Neural crest cell (in vitro differentiated cells): ENCODE measurements at regions not wholly inside any gene's neighbourhood (a gene's known extent, or its start where the extent isn't known, plus 50 kb on each side); places are given as distances from the start of the nearest gene placed in this dataset.

Source experiments
- DNase-seq: peaks from one replicate; pipeline ENCODE4 v3.0.0; 2021; ENCODE audit warnings: low read depth, mixed read lengths, low spot score
- H3K27ac Mint-ChIP-seq: one replicate; pipeline ENCODE4 v1.8.0; 2021; ENCODE audit warnings: mild to moderate bottlenecking, mixed read lengths; ENCODE audit not compliant: unreplicated experiment
- H3K27me3 Mint-ChIP-seq: 2 replicates; pipeline ENCODE4 v1.8.0; 2021; ENCODE audit warnings: low read depth, mild to moderate bottlenecking, mixed read lengths
- H3K36me3 Mint-ChIP-seq: 2 replicates; pipeline ENCODE4 v1.8.0; 2021; ENCODE audit warnings: low read depth, mild to moderate bottlenecking, mixed read lengths
- H3K4me1 Mint-ChIP-seq: 2 replicates; pipeline ENCODE4 v1.8.0; 2021; ENCODE audit warnings: mixed read lengths
- H3K4me3 Mint-ChIP-seq: one replicate; pipeline ENCODE4 v1.8.0; 2021; ENCODE audit warnings: mild to moderate bottlenecking, mixed read lengths
- H3K9me3 Mint-ChIP-seq: 2 replicates; pipeline ENCODE4 v1.8.0; 2021; ENCODE audit warnings: mixed read lengths
- TF ChIP-seq, protein P1 (sequence below): fragments of 200-600 bp; sonication (generic); conservative IDR thresholded peaks from 2 replicates; pipeline ENCODE4 v1.5.0; 2021; ENCODE audit warnings: antibody characterized with exemption, mild to moderate bottlenecking

DNA sequence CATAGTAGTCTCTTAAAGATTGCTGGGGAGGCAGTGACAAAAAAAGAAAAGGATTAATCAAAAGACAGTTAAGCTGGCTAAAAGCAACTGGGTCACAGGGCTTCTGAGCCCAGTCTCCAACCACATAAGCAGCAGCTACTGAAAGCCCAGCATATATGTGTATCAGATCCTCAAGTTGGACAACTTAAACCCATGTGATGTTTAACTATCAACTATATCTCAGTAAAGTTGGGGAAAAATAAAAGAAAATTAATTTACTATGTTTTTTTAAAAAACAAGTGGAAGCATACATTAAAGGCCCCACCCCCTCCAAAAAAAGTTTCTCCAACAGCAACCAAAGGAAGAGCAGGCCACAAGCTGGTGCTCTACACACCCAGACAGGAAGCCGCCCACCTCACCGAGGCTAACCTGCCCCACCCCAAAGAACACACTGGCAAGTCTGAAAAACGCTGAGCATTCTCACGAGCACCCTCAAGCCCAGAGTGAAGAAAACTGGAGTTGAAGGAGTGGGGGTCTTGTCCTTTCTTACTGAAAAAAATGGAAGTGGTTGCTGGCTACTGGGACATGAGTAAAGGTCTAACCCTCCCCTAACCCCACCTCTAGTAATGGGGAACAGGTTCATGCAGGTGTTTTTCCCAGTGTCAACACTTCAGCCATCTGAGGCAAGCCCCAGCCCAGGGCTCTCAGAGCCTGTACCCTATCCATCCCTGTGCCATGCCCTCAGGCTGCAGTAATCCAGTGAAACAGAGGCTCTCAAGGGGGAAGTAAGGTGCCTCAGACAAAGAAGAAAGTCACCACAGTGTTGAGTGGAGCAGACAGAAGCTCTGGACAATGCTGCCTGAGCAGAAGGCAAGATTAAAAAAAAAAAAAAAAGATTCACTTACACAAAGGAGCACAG is 106.3 kb downstream of the GYPC start:
- no peaks in the 10 kb centered on the region for H3K9me3 Mint-ChIP-seq
- no peak overlapping the region for H3K27ac Mint-ChIP-seq
- no peaks in the 10 kb centered on the region for H3K36me3 Mint-ChIP-seq
- no peak for DNase-seq
- H3K4me1 Mint-ChIP-seq = no peaks in the 10 kb centered on the region
- TF ChIP-seq, protein P1, sequence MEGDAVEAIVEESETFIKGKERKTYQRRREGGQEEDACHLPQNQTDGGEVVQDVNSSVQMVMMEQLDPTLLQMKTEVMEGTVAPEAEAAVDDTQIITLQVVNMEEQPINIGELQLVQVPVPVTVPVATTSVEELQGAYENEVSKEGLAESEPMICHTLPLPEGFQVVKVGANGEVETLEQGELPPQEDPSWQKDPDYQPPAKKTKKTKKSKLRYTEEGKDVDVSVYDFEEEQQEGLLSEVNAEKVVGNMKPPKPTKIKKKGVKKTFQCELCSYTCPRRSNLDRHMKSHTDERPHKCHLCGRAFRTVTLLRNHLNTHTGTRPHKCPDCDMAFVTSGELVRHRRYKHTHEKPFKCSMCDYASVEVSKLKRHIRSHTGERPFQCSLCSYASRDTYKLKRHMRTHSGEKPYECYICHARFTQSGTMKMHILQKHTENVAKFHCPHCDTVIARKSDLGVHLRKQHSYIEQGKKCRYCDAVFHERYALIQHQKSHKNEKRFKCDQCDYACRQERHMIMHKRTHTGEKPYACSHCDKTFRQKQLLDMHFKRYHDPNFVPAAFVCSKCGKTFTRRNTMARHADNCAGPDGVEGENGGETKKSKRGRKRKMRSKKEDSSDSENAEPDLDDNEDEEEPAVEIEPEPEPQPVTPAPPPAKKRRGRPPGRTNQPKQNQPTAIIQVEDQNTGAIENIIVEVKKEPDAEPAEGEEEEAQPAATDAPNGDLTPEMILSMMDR = no peak
- no peaks in the 10 kb centered on the region for H3K27me3 Mint-ChIP-seq
- H3K4me3 Mint-ChIP-seq = no peak overlapping the region

DNA sequence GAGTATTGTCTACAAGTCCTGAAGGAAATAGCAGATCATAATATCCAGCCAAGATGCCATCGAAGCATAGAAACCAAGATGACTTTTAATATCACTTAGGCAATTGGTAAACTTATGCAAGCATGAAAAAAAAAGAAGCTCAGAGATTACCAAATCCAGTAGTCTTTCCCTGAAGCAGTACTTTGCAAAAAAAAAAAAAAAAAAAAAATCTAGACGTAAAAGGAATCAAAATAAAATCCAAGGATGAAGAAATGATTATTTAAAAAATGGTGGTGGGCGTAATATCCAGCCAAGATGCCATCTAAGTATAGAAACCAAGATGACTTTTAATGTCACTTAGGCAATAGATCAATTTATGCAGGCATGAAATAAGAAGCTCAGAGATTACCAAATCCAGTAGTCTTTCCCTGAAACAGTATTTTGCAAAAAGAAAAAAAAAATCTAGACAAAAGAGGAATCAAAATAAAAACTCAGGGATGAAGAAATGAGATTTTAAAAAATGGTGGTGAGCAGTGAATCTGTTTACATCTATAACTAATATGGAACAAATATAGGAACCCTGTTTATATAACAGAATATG is 108.8 kb downstream of the GYPC start:
- Mint-ChIP-seq H3K4me3 (no peak overlapping the region), H3K27me3 (no peaks in the 10 kb centered on the region), H3K36me3 (no peaks in the 10 kb centered on the region), H3K27ac (no peak overlapping the region), H3K4me1 (no peaks in the 10 kb centered on the region), H3K9me3 (peaks cover 3% of the 10 kb centered on the region)
- DNase-seq = no peak
- TF ChIP-seq, protein P1 = no peak

DNA sequence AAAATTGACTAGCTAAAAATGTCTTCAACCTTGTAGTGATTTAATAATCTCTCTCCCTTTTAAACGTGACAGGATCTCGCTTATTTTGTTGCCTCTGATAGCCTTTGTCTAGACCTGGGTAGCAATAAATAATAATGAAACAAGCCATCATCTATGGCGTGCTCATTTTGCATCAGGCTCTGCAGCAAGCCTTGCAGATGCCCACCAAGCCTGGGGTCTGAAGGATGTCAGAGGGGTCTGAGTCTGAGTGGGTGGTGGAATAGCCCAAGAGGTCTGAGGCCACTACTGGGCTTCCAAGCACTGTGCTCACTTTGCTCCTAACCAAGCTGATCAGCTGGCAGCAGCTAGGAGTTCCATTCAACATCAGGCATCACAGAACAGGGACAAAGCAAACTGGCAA is 109.4 kb downstream of the GYPC start:
- Mint-ChIP-seq H3K27ac (no peak overlapping the region), H3K4me3 (no peak overlapping the region), H3K27me3 (no peaks in the 10 kb centered on the region), H3K4me1 (no peaks in the 10 kb centered on the region), H3K9me3 (peaks cover 3% of the 10 kb centered on the region), H3K36me3 (no peaks in the 10 kb centered on the region)
- TF ChIP-seq, protein P1 = no peak
- no peak for DNase-seq

DNA sequence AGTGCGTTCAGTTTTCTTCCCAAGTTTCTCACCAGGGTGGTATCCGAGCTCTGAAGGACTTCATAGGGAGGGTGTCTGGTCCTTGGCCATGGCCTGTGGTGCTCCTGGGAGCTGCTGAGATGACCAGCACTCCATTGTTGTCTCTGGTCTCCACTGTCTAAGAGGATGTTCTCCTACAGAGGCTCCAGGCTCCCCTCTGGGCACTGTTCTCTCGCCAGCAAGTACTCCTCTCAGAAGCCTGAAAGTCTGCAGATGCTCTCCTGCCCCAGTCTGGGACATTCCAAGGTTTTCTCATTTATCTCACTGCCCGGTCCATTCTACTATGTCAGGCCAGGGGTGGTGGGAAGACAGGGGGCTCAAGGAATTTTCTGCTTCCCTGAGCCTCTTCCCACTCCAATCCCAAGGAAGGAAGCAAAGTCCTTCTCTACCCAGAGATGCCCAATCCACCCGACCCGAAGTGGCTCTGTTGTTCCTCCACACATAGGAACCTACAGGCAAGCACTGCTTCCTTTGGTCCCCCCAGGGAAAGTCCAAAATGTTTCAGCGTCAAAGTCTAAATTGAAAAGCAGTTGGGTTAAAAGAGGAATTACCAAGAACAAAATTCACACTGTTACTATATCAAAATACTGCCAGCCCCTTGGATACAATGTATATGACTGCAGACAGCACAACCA is 110.5 kb downstream of the GYPC start:
- H3K27ac Mint-ChIP-seq = no peak overlapping the region
- peaks cover 3% of the 10 kb centered on the region for H3K9me3 Mint-ChIP-seq
- no peaks in the 10 kb centered on the region for H3K27me3 Mint-ChIP-seq
- DNase-seq = no peak
- H3K36me3 Mint-ChIP-seq = no peaks in the 10 kb centered on the region
- TF ChIP-seq, protein P1 = no peak
- H3K4me3 Mint-ChIP-seq = no peak overlapping the region
- H3K4me1 Mint-ChIP-seq = no peaks in the 10 kb centered on the region

DNA sequence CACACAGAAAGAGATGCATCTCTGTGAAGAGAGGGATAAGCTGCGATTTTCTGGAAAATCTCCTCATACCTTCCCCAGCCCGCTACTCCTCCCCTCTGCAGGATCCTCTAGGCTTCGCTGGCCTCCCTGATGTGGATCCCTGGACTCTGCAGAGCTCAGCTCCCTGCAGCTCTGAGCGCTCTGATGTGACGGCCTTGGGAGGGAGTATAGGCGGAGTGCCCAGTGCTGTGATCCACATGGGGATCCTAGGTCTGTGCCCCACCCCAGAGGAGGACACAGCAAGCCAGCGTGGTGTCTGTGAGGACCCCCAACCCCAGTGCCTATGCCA is 111.0 kb downstream of the GYPC start:
- Mint-ChIP-seq H3K4me1 (no peaks in the 10 kb centered on the region), H3K9me3 (peaks cover 3% of the 10 kb centered on the region), H3K27ac (no peak overlapping the region), H3K27me3 (no peaks in the 10 kb centered on the region), H3K4me3 (no peak overlapping the region), H3K36me3 (no peaks in the 10 kb centered on the region)
- TF ChIP-seq, protein P1 = no peak
- DNase-seq = no peak
